C4-2B (cell line): ENCODE measurements at regions not wholly inside any gene's neighbourhood (a gene's known extent, or its start where the extent isn't known, plus 50 kb on each side); places are given as distances from the start of the nearest gene placed in this dataset.

Source experiments
- H3K27ac ChIP-seq: fragments of 450-650 bp; 2 replicates; pipeline ENCODE4 v1.5.1; 2017
- ZFX ChIP-seq: fragments of 450-650 bp; IDR thresholded peaks from 2 replicates; pipeline ENCODE4 v1.6.1; 2017
- TF ChIP-seq, protein P1 (sequence below): fragments of 450-650 bp; conservative IDR thresholded peaks from 2 replicates; pipeline ENCODE4 v1.5.1; 2017; ENCODE audit warnings: mild to moderate bottlenecking

DNA sequence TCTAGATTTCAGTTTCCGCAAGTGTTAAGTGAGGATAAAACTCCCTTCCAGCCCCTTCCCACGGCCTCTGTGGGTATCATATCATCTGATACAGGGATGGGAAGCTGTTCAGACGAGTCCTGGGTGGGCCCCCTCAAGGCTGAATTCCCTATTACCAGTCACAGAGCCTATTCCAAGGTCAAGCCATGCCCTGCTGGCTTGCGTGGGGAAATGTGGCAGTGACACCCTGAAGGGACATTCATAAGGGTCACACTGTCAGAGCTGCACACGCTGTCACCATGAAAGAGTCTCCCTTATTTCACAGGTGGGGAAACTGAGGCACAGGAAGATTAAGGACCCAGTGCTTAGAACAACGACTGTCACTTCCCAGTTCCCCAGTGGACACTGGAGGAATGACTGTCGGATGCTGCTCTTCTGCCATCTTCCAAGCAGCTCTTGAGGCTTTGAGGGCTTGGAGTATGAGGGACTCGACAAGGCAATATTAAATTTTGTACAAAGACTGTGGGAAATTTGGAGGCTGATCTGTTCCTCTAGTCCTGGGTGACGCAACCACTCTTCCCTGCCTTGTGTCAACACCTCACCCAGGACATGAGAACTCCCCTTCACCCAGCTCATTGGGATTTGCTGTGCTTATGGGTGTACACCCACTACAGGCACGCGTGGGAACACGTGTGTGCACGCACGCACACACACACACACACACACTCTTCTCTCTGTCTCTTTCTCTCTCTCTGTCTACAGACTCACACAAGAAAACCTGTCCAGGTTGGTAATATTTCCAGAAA, 386.0 kb downstream of the RPS24 start:
- TF ChIP-seq, protein P1, sequence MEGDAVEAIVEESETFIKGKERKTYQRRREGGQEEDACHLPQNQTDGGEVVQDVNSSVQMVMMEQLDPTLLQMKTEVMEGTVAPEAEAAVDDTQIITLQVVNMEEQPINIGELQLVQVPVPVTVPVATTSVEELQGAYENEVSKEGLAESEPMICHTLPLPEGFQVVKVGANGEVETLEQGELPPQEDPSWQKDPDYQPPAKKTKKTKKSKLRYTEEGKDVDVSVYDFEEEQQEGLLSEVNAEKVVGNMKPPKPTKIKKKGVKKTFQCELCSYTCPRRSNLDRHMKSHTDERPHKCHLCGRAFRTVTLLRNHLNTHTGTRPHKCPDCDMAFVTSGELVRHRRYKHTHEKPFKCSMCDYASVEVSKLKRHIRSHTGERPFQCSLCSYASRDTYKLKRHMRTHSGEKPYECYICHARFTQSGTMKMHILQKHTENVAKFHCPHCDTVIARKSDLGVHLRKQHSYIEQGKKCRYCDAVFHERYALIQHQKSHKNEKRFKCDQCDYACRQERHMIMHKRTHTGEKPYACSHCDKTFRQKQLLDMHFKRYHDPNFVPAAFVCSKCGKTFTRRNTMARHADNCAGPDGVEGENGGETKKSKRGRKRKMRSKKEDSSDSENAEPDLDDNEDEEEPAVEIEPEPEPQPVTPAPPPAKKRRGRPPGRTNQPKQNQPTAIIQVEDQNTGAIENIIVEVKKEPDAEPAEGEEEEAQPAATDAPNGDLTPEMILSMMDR, result no peak
- TF ChIP-seq ZFX, result no peak
- H3K27ac ChIP-seq, result no peak overlapping the region

DNA sequence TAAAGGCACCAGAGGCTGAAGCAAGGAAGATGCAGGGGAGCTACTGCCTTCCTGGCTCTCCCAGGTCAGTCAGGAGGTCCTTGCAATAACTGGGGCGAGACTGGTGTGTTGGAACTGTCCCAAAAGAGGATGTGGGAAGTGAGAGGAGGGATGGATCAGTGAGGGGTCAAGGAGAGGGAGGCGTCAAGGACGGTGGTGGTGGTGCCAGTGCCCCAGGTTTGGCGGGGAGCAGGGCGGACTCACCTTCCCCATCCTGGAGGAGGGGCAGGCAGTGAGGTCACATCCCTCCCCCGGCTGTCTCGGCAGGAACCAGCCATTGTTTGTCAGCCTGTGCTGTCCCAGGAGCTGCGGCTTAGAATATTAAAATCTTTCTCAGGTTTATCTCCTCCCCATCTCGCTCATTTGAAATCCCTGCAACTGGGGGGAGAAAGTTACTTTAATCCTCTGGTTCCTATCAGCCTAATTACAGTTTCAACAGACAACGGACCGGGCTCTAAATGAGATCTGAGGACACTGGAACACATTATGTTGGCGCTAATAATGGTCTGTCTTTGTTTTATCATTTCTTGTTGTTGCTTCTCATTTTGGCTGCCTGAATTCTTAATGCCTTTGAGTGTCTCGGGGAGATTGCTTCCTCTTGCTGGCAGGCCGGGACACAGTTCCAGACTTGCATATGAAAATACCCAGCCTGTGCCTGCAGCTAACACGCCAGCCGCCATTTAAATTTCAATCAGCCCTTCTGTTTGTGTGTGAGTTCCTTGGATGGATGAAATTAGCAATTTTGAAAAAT, 387.5 kb downstream of the RPS24 start:
- H3K27ac ChIP-seq, result no peak overlapping the region
- TF ChIP-seq, protein P1, result no peak
- TF ChIP-seq ZFX, result no peak

DNA sequence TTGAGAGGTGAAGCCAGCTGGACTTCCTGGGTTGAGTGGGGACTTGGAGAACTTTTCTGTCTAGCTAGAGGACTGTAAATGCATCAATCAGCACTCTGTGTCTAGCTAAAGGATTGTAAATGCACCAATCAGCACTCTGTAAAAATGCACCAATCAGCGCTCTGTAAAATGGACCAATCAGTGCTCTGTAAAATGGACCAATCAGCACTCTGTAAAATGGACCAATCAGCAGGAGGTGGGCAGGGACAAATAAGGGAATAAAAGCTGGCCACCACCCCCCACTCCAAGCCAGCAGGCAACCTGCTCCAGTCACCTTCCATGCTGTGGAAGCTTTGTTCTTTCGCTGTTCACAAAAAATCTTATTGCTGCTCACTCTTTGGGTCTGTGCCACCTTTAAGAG, 390.4 kb downstream of the RPS24 start:
- peak overlapping the region; percentile 35 for H3K27ac ChIP-seq

DNA sequence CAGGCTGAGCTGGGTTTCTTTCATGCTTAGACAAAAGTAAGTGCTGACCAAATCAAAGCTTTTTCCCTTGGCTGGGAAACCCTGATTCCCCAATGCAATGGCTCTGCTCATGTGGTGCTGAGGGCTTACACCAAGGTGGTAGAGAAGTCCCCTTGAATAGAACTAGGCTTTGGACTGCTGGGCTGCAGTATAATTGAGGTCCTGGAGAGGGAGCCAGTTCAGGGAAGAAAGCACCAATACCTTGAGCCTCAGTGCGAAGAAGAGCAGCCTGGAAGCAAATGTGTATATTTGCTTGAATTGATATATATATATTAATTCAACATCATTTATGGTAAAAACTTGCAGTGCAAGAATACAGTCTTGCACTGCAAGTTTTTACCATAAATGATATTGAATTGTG, 391.1 kb downstream of the RPS24 start:
- peak overlapping the region; percentile 35 for H3K27ac ChIP-seq
- no peak for TF ChIP-seq ZFX
- TF ChIP-seq, protein P1, result no peak

DNA sequence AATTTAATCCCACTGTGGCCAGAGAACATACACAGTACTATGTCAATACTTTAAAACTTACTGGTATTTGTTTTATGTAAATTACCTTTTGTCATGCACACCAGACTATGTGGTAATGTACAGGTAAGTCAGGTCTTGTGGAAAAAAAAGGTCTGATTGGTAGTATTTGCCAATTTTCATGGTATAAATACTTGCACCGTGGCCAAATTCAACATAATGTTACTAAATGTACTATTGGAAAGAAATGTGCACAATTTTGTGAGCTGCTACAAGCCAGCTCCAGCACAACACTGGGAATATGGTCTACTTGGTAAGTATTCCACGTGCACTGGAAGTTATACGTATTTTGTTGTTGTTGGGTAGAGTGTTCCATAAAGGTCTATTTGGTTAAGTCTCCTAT, 392.5 kb downstream of the RPS24 start:
- TF ChIP-seq, protein P1, result no peak
- no peak for TF ChIP-seq ZFX
- no peak overlapping the region for H3K27ac ChIP-seq

DNA sequence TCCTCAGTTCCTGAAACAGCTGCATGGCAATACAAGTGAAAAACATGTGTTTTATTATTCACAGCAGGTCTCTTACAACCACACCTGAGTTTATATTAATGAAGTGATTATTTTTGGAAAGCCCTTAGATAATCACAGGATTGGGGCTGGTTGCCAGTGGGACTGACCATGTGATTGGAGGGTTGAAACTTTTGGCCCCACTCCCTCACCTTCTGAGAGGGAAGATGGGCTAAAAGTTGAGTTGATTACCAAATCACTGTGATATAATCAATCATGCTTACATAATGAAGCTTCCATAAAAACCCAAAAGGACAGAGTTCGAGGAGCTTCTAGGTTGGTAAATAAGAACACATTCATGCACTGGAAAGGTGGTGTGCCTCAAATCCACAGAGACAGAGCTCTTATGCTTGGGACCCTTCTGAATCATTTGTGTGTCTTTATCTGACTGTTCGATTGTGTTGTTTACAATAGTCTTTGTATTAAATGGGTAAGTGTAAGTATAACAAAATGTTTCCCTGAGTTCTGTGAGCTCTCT, 393.9 kb downstream of the RPS24 start:
- peak overlapping the region; percentile 27; the same call in 1 of the 2 replicates for H3K27ac ChIP-seq
- no peak for TF ChIP-seq ZFX
- TF ChIP-seq, protein P1, result no peak

DNA sequence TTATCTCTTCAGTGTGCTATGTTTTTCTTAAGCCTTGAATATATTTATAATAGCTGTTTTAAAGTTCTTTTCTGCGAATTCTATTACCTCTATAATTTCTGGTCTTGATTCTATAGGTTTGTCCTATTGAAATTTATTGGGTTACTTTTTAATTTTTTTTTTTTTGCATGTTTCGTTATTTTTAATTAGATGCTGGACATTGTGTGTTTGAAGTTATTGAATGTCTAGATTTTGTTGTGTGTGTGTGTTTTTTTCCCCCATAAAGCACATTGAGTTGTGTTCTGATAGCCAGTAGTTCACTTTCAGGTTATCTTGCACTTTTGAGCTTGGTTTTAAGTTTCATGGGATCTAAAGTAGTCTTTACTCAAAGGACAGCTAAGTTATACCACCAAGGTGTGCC, 394.9 kb downstream of the RPS24 start:
- H3K27ac ChIP-seq, result no peak overlapping the region
- TF ChIP-seq ZFX, result no peak
- TF ChIP-seq, protein P1, result no peak
